OCI-LY1 (cell line): ENCODE measurements at regions not wholly inside any gene's neighbourhood (a gene's known extent, or its start where the extent isn't known, plus 50 kb on each side); places are given as distances from the start of the nearest gene placed in this dataset.

Experiments used
- H2AFZ ChIP-seq: fragments of 200-600 bp; sonication (generic), shearing (Covaris generic); 2 replicates; pipeline ENCODE4 v1.6.0; 2014; ENCODE audit warnings: antibody characterized with exemption, mild to moderate bottlenecking, low read length
- H3F3A ChIP-seq: fragments of 200-600 bp; sonication (generic), shearing (Covaris generic); 2 replicates; pipeline ENCODE4 v1.6.0; 2014; ENCODE audit warnings: mild to moderate bottlenecking, antibody characterized with exemption, low read length, moderate library complexity; ENCODE audit not compliant: insufficient read depth
- H3K27ac ChIP-seq: fragments of 200-600 bp; sonication (generic); 2 replicates; pipeline ENCODE4 v1.5.1; 2014; ENCODE audit warnings: low read length, mixed run types, mild to moderate bottlenecking, low read depth; ENCODE audit not compliant: poor library complexity, severe bottlenecking
- H3K27me3 ChIP-seq: fragments of 200-600 bp; sonication (generic); 2 replicates; pipeline ENCODE4 v1.6.0; 2014; ENCODE audit warnings: antibody characterized with exemption, mild to moderate bottlenecking, low read length, moderate library complexity; ENCODE audit not compliant: insufficient read depth
- H3K36me3 ChIP-seq: fragments of 200-600 bp; sonication (generic); 2 replicates; pipeline ENCODE4 v1.6.1; 2014; ENCODE audit warnings: mild to moderate bottlenecking, antibody characterized with exemption, low read length, moderate library complexity, mixed read lengths; ENCODE audit not compliant: insufficient read depth
- H3K4me1 ChIP-seq: fragments of 200-600 bp; sonication (generic); 2 replicates; pipeline ENCODE4 v1.5.1; 2014; ENCODE audit warnings: mild to moderate bottlenecking, low read length, moderate library complexity; ENCODE audit not compliant: insufficient read depth, severe bottlenecking
- H3K4me2 ChIP-seq: fragments of 200-600 bp; sonication (generic), shearing (Covaris generic); 2 replicates; pipeline ENCODE4 v1.6.1; 2014; ENCODE audit warnings: low read length
- H3K4me3 ChIP-seq: fragments of 200-600 bp; sonication (generic); 2 replicates; pipeline ENCODE4 v1.5.1; 2014; ENCODE audit warnings: low read length, low read depth, mild to moderate bottlenecking, mixed read lengths; ENCODE audit not compliant: poor library complexity, severe bottlenecking
- H3K79me2 ChIP-seq: fragments of 200-600 bp; shearing (Covaris generic); 2 replicates; pipeline ENCODE4 v1.6.1; 2016; ENCODE audit warnings: mixed run types, low read length, mixed read lengths; ENCODE audit not compliant: insufficient read depth
- H3K9ac ChIP-seq: fragments of 200-600 bp; sonication (generic), shearing (Covaris generic); 2 replicates; pipeline ENCODE4 v1.6.1; 2014; ENCODE audit warnings: mild to moderate bottlenecking, low read length, mixed read lengths
- H3K9me2 ChIP-seq: fragments of 200-600 bp; sonication (generic), shearing (Covaris generic); 2 replicates; pipeline ENCODE4 v1.6.1; 2014; ENCODE audit warnings: low read depth, mild to moderate bottlenecking, low read length, mixed read lengths
- H3K9me3 ChIP-seq: fragments of 200-600 bp; shearing (Covaris generic); 2 replicates; pipeline ENCODE4 v1.6.1; 2014; ENCODE audit warnings: low read length, mixed read lengths
- H4K20me1 ChIP-seq: fragments of 200-600 bp; sonication (generic), shearing (Covaris generic); 2 replicates; pipeline ENCODE4 v1.6.0; 2016; ENCODE audit warnings: mild to moderate bottlenecking, low read length; ENCODE audit not compliant: insufficient read depth
- CTCF ChIP-seq: fragments of 200-600 bp; sonication (generic), shearing (Covaris generic); IDR thresholded peaks from 2 replicates; pipeline ENCODE4 v1.5.1; 2017; ENCODE audit warnings: mild to moderate bottlenecking, antibody characterized with exemption, low read length, moderate library complexity, mixed read lengths
- EZH2 ChIP-seq: fragments of 200-600 bp; sonication (generic), shearing (Covaris generic); IDR thresholded peaks from 2 replicates; pipeline ENCODE4 v1.8.0; 2017; ENCODE audit warnings: borderline replicate concordance, mixed run types, mild to moderate bottlenecking, antibody characterized with exemption, low read length, moderate library complexity, mixed read lengths

GRCh38 chr5:61993295-61993927, 312.6 kb upstream of the KIF2A start:
- Histone ChIP-seq H3K4me1 (no peaks in the 10 kb centered on the region), H3K79me2 (no peaks in the 10 kb centered on the region)
- TF ChIP-seq EZH2 (no peak), CTCF (no peak)

DNA sequence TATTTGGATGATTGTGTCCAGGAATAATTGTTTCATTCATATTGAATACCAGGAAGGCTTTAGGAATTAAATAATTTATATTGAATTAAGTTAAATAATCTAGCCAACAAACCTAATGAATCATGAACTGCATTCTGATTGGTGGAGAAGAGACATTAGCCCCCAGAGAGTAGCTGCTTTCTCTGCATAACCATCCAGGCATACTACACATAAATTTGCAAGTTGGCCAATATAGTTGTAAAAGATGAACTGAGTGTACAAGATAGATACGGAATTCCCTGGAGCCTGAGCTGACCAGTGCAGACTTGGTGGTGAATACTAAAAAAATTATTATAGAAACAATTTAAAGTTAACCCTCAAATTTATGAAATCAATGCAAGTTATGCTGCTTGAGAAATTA, 311.8 kb upstream of the KIF2A start:
- Histone ChIP-seq H3K36me3 (no peaks in the 10 kb centered on the region), H4K20me1 (no peaks in the 10 kb centered on the region), H3K9ac (no peak overlapping the region), H3F3A (no peaks in the 10 kb centered on the region), H3K27me3 (no peaks in the 10 kb centered on the region), H3K4me1 (no peaks in the 10 kb centered on the region), H3K79me2 (no peaks in the 10 kb centered on the region), H3K9me2 (no peaks in the 10 kb centered on the region), H2AFZ (no peak overlapping the region), H3K27ac (no peak overlapping the region), H3K4me2 (no peak overlapping the region), H3K9me3 (no peaks in the 10 kb centered on the region), H3K4me3 (no peak overlapping the region)
- no peak for TF ChIP-seq EZH2
- TF ChIP-seq CTCF: no peak

More at GRCh38 chr5:61993295-61993927, 312.6 kb upstream of the KIF2A start:
- no peak overlapping the region for H3K4me2 ChIP-seq
- H2AFZ ChIP-seq: no peak overlapping the region
- H3K9me2 ChIP-seq: no peaks in the 10 kb centered on the region
- no peaks in the 10 kb centered on the region for H3K27me3 ChIP-seq
- H3F3A ChIP-seq: no peaks in the 10 kb centered on the region
- no peak overlapping the region for H3K27ac ChIP-seq
- H4K20me1 ChIP-seq: no peaks in the 10 kb centered on the region
- H3K4me3 ChIP-seq: no peak overlapping the region
- H3K9me3 ChIP-seq: no peaks in the 10 kb centered on the region
- H3K9ac ChIP-seq: no peak overlapping the region
- no peaks in the 10 kb centered on the region for H3K36me3 ChIP-seq

- no peaks in the 10 kb centered on the region for H3K9me3 ChIP-seq
- no peak overlapping the region for H2AFZ ChIP-seq
- no peak overlapping the region for H3K27ac ChIP-seq
- no peaks in the 10 kb centered on the region for H3K79me2 ChIP-seq
- TF ChIP-seq CTCF (no peak), EZH2 (no peak)
- no peak overlapping the region for H3K9ac ChIP-seq
- H3K4me3 ChIP-seq: no peak overlapping the region
- no peaks in the 10 kb centered on the region for H3K4me1 ChIP-seq
- no peaks in the 10 kb centered on the region for H4K20me1 ChIP-seq
- H3F3A ChIP-seq: no peaks in the 10 kb centered on the region
- H3K4me2 ChIP-seq: no peak overlapping the region
- H3K27me3 ChIP-seq: no peaks in the 10 kb centered on the region
- no peaks in the 10 kb centered on the region for H3K9me2 ChIP-seq
- no peaks in the 10 kb centered on the region for H3K36me3 ChIP-seq
Measured at GRCh38 chr5:61995486-61995885, 310.5 kb upstream of the KIF2A start.
